ENCODE measurements at regions not wholly inside any gene's neighbourhood (a gene's known extent, or its start where the extent isn't known, plus 50 kb on each side); places are given as distances from the start of the nearest gene placed in this dataset.

- TF ChIP-seq CTCF (IDR thresholded peaks at IDR 0.05) (no peak), TAF1 (IDR thresholded peaks at IDR 0.05; ENCODE audit: borderline replicate concordance, low read depth, low read length) (no peak), FOXM1 (IDR thresholded peaks at IDR 0.05; ENCODE audit: low read depth) (no peak), YY1 (IDR thresholded peaks at IDR 0.05; ENCODE audit: low read depth) (no peak), EZH2phosphoT487 (IDR thresholded peaks at IDR 0.05; ENCODE audit: borderline replicate concordance, low read depth) (no peak), FOSL2 (IDR thresholded peaks at IDR 0.05; ENCODE audit: borderline replicate concordance, low read depth) (0 out of 2 replicates have a peak, but pooled peaks have one; percentile 24), TEAD4 (IDR thresholded peaks at IDR 0.05; ENCODE audit: borderline replicate concordance, insufficient read depth) (no peak), USF1 (IDR thresholded peaks at IDR 0.05; ENCODE audit: borderline replicate concordance, low read depth) (no peak), USF2 (IDR thresholded peaks at IDR 0.05; ENCODE audit: borderline replicate concordance, low read depth, low read length) (no peak)
Measured at GRCh38 chr4:14783011-14783877, 219.0 kb upstream of the CPEB2 start.

Measured in SK-N-SH (cell line).